HepG2 (cell line): ENCODE measurements at regions not wholly inside any gene's neighbourhood (a gene's known extent, or its start where the extent isn't known, plus 50 kb on each side); places are given as distances from the start of the nearest gene placed in this dataset.

Source experiments
- ATAC-seq: fragments of 200-7000 bp; cut with Tn5 transposase; 3 replicates; pipeline ENCODE4 v1.9.1; 2020; ENCODE audit warnings: mild to moderate bottlenecking, moderate library complexity
- BruUV-seq: library from RNA; stranded (reverse); fragments of 400-500 nt; replicated peaks from 2 replicates; lab custom pipeline; 2021; lab: Mats Ljungman, UMichigan
- CTCF ChIA-PET: fragments of 300-600 bp; formaldehyde crosslinking; extraction: SDS; loops from one replicate; lab custom pipeline; 2021; ENCODE audit warnings: low total read pairs, inconsistent platforms, low intra/inter-chr PET ratio; lab: Yijun Ruan, JAX
- POLR2A ChIA-PET: fragments of 350-600 bp; sonication (Branson Sonifier 250); formaldehyde crosslinking; loops from one replicate; lab custom pipeline; 2020; ENCODE audit warnings: antibody characterized with exemption, inconsistent platforms; lab: Yijun Ruan, JAX
- DNase-seq: peaks from one replicate; pipeline ENCODE4 v3.0.0-alpha.2; 2015; ENCODE audit warnings: low spot score
- FAIRE-seq: peaks from 3 replicates; lab custom pipeline; 2011; peaks lifted over from hg19 to GRCh38; lab: Jason Lieb, UNC
- H2AFZ ChIP-seq: one replicate; pipeline ENCODE4 v1.6.1; 2011; ENCODE audit warnings: low read length, inconsistent platforms
- H3K27ac ChIP-seq: fragments of 300-600 bp; 3 replicates; pipeline ENCODE4 v1.8.0; 2011; ENCODE audit warnings: mixed run types, mild to moderate bottlenecking, mixed read lengths, low read length, inconsistent platforms; ENCODE audit not compliant: insufficient read depth; ENCODE audit errors: extremely low read length
- H3K27me3 ChIP-seq, 2 experiments: fragments of 200-600 bp in 1 of 2; 2 replicates in 1 of 2; 3 replicates in 1 of 2; pipeline versions ENCODE4 v1.6.0 to v1.8.0; 2011; ENCODE audit warnings: low read length in 2 of 2, mild to moderate bottlenecking in 2 of 2, moderate library complexity in 2 of 2, inconsistent platforms in 1 of 2; ENCODE audit not compliant: insufficient read depth in 2 of 2, control insufficient read depth in 1 of 2
- H3K36me3 ChIP-seq, 2 experiments: fragments of 200-600 bp in 1 of 2; replicated peaks in 1 of 2; 2 replicates in 1 of 2; 3 replicates in 1 of 2; pipeline versions ENCODE4 v1.5.1 to v1.8.0; 2011; ENCODE audit warnings: low read length in 2 of 2, inconsistent platforms in 1 of 2; ENCODE audit not compliant: insufficient read depth in 2 of 2, control insufficient read depth in 1 of 2
- H3K4me1 ChIP-seq: 2 replicates; pipeline ENCODE4 v1.5.1; 2012; ENCODE audit warnings: low read length, inconsistent platforms; ENCODE audit not compliant: insufficient read depth
- H3K4me2 ChIP-seq: 2 replicates; pipeline ENCODE4 v1.6.0; 2011; ENCODE audit warnings: low read depth, low read length, inconsistent platforms
- H3K4me3 ChIP-seq, 3 experiments: fragments of 200-600 bp in 1 of 3; sonication (generic), shearing (Covaris generic) in 1 of 3; replicated peaks in 1 of 3; 2 replicates each; pipeline ENCODE4 v1.5.1; 2011 to 2016; ENCODE audit warnings: low read length in 3 of 3, inconsistent platforms in 2 of 3, low read depth in 2 of 3, mild to moderate bottlenecking in 2 of 3, control low read depth in 1 of 3, mixed read lengths in 1 of 3; ENCODE audit not compliant: insufficient read depth in 1 of 3
- H3K79me2 ChIP-seq: one replicate; pipeline ENCODE4 v1.6.1; 2011; ENCODE audit warnings: low read length, inconsistent platforms; ENCODE audit not compliant: insufficient read depth
- H3K9ac ChIP-seq: 2 replicates; pipeline ENCODE4 v1.6.0; 2011; ENCODE audit warnings: mild to moderate bottlenecking, low read depth, low read length, inconsistent platforms; ENCODE audit not compliant: insufficient read depth
- H3K9me3 ChIP-seq: 2 replicates; pipeline ENCODE4 v1.5.1; 2012; ENCODE audit warnings: mild to moderate bottlenecking, low read length
- H4K20me1 ChIP-seq: 2 replicates; pipeline ENCODE4 v1.6.0; 2011; ENCODE audit warnings: inconsistent platforms, mild to moderate bottlenecking, low read length, moderate library complexity; ENCODE audit not compliant: insufficient read depth
- ATF7-NPFF ChIP-seq: sonication (generic); formaldehyde crosslinking; IDR thresholded peaks from 2 replicates; pipeline ENCODE4 v1.8.1; 2023; ENCODE audit warnings: mild to moderate bottlenecking, low read depth, missing genetic modification reagents, moderate library complexity
- CBFB ChIP-seq: sonication (generic); formaldehyde crosslinking; IDR thresholded peaks from 2 replicates; pipeline ENCODE4 v1.4.0; 2020; ENCODE audit warnings: missing genetic modification reagents
- FOSL2 ChIP-seq: sonication (generic); formaldehyde crosslinking; IDR thresholded peaks from 2 replicates; pipeline ENCODE4 v1.4.0; 2020; ENCODE audit warnings: missing genetic modification reagents
- HMGA1 ChIP-seq: sonication (generic); formaldehyde crosslinking; conservative IDR thresholded peaks from 2 replicates; pipeline ENCODE4 v1.4.0; 2020; ENCODE audit warnings: missing genetic modification reagents
- MED1 ChIP-seq: sonication (generic); formaldehyde crosslinking; IDR thresholded peaks from 2 replicates; pipeline ENCODE4 v1.4.0; 2020; ENCODE audit warnings: missing genetic modification reagents
- PTBP1 ChIP-seq: fragments of 200-400 bp; formaldehyde crosslinking; IDR thresholded peaks from 2 replicates; pipeline ENCODE4 v1.6.1; 2018; ENCODE audit warnings: low read length, low read depth; ENCODE audit not compliant: poor library complexity, severe bottlenecking
- XBP1 ChIP-seq: sonication (generic); formaldehyde crosslinking; IDR thresholded peaks from 2 replicates; pipeline ENCODE4 v1.5.0; 2020; ENCODE audit warnings: missing genetic modification reagents
- ZNF510 ChIP-seq: sonication (generic); formaldehyde crosslinking; IDR thresholded peaks from 2 replicates; pipeline ENCODE4 v1.4.0; 2020; ENCODE audit warnings: low read depth, mild to moderate bottlenecking, missing genetic modification reagents
- ZNF839 ChIP-seq: sonication (generic); formaldehyde crosslinking; IDR thresholded peaks from 2 replicates; pipeline ENCODE4 v1.4.0; 2020; ENCODE audit warnings: missing genetic modification reagents, mild to moderate bottlenecking, borderline replicate concordance
- WGBS: methylation state at CpG from one replicate; pipeline ENCODE4 v1.1.6; 2017; ENCODE audit warnings: low lambda C conversion rate; 5-methylcytosine and 5-hydroxymethylcytosine counted together
- in situ Hi-C: cut with HindIII; loops from 2 replicates; pipeline ENCODE4 v1.10.0; 2017; ENCODE audit warnings: low pct_unique_long_range_greater_than_20kb; ENCODE audit not compliant: extremely low pct_ligation_motif_present
- intact Hi-C: fragments of 100-400 bp; cut with micrococcal nuclease; formaldehyde crosslinking; loops from one replicate; pipeline ENCODE4 v1.10.0; 2022; ENCODE audit not compliant: unreplicated experiment
- TF ChIP-seq, protein P1 (sequence below): sonication (generic); formaldehyde crosslinking; IDR thresholded peaks from 2 replicates; pipeline ENCODE4 v1.4.0; 2020; ENCODE audit warnings: missing genetic modification reagents

DNA sequence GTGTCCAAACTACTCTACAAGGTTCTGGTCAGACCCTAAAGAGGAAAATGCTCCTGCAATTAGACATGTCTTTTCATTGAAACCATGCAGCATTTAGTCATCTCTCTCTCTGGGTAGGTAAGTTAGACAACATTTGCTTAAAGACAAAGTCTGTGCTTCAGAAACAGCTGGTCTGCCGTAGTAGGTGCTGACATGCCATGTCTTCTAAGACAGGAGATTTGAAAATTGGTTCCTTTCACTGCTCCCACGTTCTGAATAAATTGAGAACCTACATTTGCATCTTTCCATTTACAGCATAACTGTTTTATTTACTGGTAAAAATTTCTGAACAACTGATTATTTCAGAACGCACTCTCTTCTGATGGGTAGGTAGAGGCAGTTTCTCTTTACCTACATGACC is 494.0 kb downstream of the EFNB2 start (continued):
- TF ChIP-seq, protein P1, sequence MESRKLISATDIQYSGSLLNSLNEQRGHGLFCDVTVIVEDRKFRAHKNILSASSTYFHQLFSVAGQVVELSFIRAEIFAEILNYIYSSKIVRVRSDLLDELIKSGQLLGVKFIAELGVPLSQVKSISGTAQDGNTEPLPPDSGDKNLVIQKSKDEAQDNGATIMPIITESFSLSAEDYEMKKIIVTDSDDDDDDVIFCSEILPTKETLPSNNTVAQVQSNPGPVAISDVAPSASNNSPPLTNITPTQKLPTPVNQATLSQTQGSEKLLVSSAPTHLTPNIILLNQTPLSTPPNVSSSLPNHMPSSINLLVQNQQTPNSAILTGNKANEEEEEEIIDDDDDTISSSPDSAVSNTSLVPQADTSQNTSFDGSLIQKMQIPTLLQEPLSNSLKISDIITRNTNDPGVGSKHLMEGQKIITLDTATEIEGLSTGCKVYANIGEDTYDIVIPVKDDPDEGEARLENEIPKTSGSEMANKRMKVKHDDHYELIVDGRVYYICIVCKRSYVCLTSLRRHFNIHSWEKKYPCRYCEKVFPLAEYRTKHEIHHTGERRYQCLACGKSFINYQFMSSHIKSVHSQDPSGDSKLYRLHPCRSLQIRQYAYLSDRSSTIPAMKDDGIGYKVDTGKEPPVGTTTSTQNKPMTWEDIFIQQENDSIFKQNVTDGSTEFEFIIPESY (CRISPR knock-in tag), result no peak
- TF ChIP-seq MED1 (CRISPR knock-in tag) (no peak), FOSL2 (no peak), XBP1 (CRISPR knock-in tag) (no peak), ATF7-NPFF (no peak)
- TF ChIP-seq, all 625 proteins: peak for 0

DNA sequence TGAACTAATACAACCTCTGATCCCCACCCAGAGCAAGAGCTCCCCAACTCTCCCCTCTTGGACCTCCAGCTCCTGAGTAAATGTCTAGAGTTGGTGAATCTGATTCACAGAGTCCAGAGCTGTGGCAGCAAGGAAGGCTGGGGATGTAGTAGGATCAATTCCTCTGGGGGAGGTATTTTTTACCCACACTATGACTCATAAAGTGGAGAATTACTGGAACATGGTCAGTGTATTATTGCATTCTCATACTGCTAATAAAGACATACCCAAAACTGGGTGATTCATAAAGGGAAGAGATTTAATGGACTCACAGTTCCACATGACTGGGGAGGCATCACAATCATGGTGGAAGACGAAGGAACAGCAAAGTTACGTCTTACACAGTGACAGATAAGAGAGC is 496.7 kb downstream of the EFNB2 start:
- no peak for DNase-seq
- Histone ChIP-seq H3K4me3 (no peak overlapping the region), H3K9ac (no peak overlapping the region), H3K27me3 (no peaks in the 10 kb centered on the region), H3K27ac (no peak overlapping the region), H3K36me3 (no peaks in the 10 kb centered on the region), H3K4me1 (no peaks in the 10 kb centered on the region), H3K4me2 (no peak overlapping the region), H3K9me3 (no peaks in the 10 kb centered on the region), H3K79me2 (no peaks in the 10 kb centered on the region), H4K20me1 (no peaks in the 10 kb centered on the region), H2AFZ (no peak overlapping the region)
- no peak for FAIRE-seq
- intact Hi-C loops (no loop called here), in situ Hi-C loops (no loop called here)
- ChIA-PET CTCF (no interaction called here), POLR2A (no interaction called here)
- no TSS peak for BruUV-seq
- ATAC-seq, result no peak
- WGBS, result 23% methylated on average over 2 of the region's 2 CpGs
- TF ChIP-seq CBFB (CRISPR knock-in tag) (no peak), HMGA1 (CRISPR knock-in tag) (no peak), ZNF839 (no peak), PTBP1 (no peak), ZNF510 (CRISPR knock-in tag) (no peak)
